ENCODE measurements at regions not wholly inside any gene's neighbourhood (a gene's known extent, or its start where the extent isn't known, plus 50 kb on each side); places are given as distances from the start of the nearest gene placed in this dataset.

GRCh38 chr2:48175254-48175653 is 139.2 kb upstream of the FOXN2 start (continued):
- TF ChIP-seq ZNF114 (CRISPR knock-in tag; IDR thresholded peaks at IDR 0.05) (no peak), POLR2AphosphoS5 (IDR thresholded peaks at IDR 0.05; ENCODE audit: low read depth) (no peak), NANOG (IDR thresholded peaks at IDR 0.05; ENCODE audit: borderline replicate concordance) (no peak)

GRCh38 chr2:48175656-48176055 is 138.8 kb upstream of the FOXN2 start:
- Histone ChIP-seq H3F3A (replicated peaks; ENCODE audit: low read depth) (no peaks in the 10 kb centered on the region), H3K36me3 (ENCODE audit: insufficient read depth) (no peaks in the 10 kb centered on the region), H4K20me1 (replicated peaks; ENCODE audit: insufficient read depth) (no peaks in the 10 kb centered on the region), H2AFZ (no peak overlapping the region), H3K9me2 (ENCODE audit: insufficient read depth) (peaks cover 8% of the 10 kb centered on the region), H3K27ac (ENCODE audit: low read depth) (no peak overlapping the region), H3K79me2 (replicated peaks; ENCODE audit: insufficient read depth) (no peaks in the 10 kb centered on the region), H3K4me2 (no peak overlapping the region), H3K27me3 (ENCODE audit: insufficient read depth) (no peaks in the 10 kb centered on the region), H3K4me3 (no peak overlapping the region), H3K4me1 (ENCODE audit: insufficient read depth) (no peaks in the 10 kb centered on the region)
- H3K36me3 Mint-ChIP-seq (ENCODE audit: low read depth), result no peaks in the 10 kb centered on the region
- no peaks in the 10 kb centered on the region for H3K27me3 Mint-ChIP-seq (ENCODE audit: insufficient read depth, low read depth, poor library complexity)
- no peak overlapping the region for H3K4me3 Mint-ChIP-seq
- ATAC-seq (no peak), DNase-seq (ENCODE audit: low spot score) (no peak)
- no peak for TF ChIP-seq NANOG (IDR thresholded peaks at IDR 0.05; ENCODE audit: borderline replicate concordance)
- TF ChIP-seq CREB1 (CRISPR knock-in tag; IDR thresholded peaks at IDR 0.05; ENCODE audit: low read depth), result no peak
- TF ChIP-seq JUNB (IDR thresholded peaks at IDR 0.05; ENCODE audit: unreplicated experiment), result no peak
- TF ChIP-seq POLR2AphosphoS5 (IDR thresholded peaks at IDR 0.05; ENCODE audit: low read depth), result no peak
- no peak for TF ChIP-seq EZH2phosphoT487 (IDR thresholded peaks at IDR 0.05; ENCODE audit: unreplicated experiment)
- TF ChIP-seq, protein P1, sequence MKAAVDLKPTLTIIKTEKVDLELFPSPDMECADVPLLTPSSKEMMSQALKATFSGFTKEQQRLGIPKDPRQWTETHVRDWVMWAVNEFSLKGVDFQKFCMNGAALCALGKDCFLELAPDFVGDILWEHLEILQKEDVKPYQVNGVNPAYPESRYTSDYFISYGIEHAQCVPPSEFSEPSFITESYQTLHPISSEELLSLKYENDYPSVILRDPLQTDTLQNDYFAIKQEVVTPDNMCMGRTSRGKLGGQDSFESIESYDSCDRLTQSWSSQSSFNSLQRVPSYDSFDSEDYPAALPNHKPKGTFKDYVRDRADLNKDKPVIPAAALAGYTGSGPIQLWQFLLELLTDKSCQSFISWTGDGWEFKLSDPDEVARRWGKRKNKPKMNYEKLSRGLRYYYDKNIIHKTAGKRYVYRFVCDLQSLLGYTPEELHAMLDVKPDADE (IDR thresholded peaks at IDR 0.05), result no peak
- TF ChIP-seq ZNF114 (CRISPR knock-in tag; IDR thresholded peaks at IDR 0.05), result no peak
- no peak for TF ChIP-seq EZH2 (IDR thresholded peaks at IDR 0.05; ENCODE audit: low read depth, unreplicated experiment)
- TF ChIP-seq, protein P2, sequence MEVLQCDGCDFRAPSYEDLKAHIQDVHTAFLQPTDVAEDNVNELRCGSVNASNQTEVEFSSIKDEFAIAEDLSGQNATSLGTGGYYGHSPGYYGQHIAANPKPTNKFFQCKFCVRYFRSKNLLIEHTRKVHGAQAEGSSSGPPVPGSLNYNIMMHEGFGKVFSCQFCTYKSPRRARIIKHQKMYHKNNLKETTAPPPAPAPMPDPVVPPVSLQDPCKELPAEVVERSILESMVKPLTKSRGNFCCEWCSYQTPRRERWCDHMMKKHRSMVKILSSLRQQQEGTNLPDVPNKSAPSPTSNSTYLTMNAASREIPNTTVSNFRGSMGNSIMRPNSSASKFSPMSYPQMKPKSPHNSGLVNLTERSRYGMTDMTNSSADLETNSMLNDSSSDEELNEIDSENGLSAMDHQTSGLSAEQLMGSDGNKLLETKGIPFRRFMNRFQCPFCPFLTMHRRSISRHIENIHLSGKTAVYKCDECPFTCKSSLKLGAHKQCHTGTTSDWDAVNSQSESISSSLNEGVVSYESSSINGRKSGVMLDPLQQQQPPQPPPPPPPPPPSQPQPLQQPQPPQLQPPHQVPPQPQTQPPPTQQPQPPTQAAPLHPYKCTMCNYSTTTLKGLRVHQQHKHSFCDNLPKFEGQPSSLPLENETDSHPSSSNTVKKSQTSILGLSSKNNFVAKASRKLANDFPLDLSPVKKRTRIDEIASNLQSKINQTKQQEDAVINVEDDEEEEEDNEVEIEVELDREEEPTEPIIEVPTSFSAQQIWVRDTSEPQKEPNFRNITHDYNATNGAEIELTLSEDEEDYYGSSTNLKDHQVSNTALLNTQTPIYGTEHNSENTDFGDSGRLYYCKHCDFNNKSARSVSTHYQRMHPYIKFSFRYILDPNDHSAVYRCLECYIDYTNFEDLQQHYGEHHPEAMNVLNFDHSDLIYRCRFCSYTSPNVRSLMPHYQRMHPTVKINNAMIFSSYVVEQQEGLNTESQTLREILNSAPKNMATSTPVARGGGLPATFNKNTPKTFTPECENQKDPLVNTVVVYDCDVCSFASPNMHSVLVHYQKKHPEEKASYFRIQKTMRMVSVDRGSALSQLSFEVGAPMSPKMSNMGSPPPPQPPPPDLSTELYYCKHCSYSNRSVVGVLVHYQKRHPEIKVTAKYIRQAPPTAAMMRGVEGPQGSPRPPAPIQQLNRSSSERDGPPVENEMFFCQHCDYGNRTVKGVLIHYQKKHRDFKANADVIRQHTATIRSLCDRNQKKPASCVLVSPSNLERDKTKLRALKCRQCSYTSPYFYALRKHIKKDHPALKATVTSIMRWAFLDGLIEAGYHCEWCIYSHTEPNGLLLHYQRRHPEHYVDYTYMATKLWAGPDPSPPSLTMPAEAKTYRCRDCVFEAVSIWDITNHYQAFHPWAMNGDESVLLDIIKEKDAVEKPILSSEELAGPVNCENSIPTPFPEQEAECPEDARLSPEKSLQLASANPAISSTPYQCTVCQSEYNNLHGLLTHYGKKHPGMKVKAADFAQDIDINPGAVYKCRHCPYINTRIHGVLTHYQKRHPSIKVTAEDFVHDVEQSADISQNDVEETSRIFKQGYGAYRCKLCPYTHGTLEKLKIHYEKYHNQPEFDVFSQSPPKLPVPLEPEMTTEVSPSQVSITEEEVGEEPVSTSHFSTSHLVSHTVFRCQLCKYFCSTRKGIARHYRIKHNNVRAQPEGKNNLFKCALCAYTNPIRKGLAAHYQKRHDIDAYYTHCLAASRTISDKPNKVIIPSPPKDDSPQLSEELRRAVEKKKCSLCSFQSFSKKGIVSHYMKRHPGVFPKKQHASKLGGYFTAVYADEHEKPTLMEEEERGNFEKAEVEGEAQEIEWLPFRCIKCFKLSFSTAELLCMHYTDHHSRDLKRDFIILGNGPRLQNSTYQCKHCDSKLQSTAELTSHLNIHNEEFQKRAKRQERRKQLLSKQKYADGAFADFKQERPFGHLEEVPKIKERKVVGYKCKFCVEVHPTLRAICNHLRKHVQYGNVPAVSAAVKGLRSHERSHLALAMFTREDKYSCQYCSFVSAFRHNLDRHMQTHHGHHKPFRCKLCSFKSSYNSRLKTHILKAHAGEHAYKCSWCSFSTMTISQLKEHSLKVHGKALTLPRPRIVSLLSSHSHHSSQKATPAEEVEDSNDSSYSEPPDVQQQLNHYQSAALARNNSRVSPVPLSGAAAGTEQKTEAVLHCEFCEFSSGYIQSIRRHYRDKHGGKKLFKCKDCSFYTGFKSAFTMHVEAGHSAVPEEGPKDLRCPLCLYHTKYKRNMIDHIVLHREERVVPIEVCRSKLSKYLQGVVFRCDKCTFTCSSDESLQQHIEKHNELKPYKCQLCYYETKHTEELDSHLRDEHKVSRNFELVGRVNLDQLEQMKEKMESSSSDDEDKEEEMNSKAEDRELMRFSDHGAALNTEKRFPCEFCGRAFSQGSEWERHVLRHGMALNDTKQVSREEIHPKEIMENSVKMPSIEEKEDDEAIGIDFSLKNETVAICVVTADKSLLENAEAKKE (CRISPR knock-in tag; IDR thresholded peaks at IDR 0.05), result no peak
- no peak for TF ChIP-seq ZNF331 (CRISPR knock-in tag; IDR thresholded peaks at IDR 0.05; ENCODE audit: low read depth)
- TF ChIP-seq, protein P3, sequence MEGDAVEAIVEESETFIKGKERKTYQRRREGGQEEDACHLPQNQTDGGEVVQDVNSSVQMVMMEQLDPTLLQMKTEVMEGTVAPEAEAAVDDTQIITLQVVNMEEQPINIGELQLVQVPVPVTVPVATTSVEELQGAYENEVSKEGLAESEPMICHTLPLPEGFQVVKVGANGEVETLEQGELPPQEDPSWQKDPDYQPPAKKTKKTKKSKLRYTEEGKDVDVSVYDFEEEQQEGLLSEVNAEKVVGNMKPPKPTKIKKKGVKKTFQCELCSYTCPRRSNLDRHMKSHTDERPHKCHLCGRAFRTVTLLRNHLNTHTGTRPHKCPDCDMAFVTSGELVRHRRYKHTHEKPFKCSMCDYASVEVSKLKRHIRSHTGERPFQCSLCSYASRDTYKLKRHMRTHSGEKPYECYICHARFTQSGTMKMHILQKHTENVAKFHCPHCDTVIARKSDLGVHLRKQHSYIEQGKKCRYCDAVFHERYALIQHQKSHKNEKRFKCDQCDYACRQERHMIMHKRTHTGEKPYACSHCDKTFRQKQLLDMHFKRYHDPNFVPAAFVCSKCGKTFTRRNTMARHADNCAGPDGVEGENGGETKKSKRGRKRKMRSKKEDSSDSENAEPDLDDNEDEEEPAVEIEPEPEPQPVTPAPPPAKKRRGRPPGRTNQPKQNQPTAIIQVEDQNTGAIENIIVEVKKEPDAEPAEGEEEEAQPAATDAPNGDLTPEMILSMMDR (conservative IDR thresholded peaks at IDR 0.05; ENCODE audit: low read depth in 2 of 2), result no peak
- TF ChIP-seq, protein P4, sequence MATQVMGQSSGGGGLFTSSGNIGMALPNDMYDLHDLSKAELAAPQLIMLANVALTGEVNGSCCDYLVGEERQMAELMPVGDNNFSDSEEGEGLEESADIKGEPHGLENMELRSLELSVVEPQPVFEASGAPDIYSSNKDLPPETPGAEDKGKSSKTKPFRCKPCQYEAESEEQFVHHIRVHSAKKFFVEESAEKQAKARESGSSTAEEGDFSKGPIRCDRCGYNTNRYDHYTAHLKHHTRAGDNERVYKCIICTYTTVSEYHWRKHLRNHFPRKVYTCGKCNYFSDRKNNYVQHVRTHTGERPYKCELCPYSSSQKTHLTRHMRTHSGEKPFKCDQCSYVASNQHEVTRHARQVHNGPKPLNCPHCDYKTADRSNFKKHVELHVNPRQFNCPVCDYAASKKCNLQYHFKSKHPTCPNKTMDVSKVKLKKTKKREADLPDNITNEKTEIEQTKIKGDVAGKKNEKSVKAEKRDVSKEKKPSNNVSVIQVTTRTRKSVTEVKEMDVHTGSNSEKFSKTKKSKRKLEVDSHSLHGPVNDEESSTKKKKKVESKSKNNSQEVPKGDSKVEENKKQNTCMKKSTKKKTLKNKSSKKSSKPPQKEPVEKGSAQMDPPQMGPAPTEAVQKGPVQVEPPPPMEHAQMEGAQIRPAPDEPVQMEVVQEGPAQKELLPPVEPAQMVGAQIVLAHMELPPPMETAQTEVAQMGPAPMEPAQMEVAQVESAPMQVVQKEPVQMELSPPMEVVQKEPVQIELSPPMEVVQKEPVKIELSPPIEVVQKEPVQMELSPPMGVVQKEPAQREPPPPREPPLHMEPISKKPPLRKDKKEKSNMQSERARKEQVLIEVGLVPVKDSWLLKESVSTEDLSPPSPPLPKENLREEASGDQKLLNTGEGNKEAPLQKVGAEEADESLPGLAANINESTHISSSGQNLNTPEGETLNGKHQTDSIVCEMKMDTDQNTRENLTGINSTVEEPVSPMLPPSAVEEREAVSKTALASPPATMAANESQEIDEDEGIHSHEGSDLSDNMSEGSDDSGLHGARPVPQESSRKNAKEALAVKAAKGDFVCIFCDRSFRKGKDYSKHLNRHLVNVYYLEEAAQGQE (IDR thresholded peaks at IDR 0.05; ENCODE audit: unreplicated experiment), result no peak
- no peak for TF ChIP-seq STAT1 (IDR thresholded peaks at IDR 0.05; ENCODE audit: unreplicated experiment)
- H3K4me1 Mint-ChIP-seq, result peaks cover 5% of the 10 kb centered on the region
- H3K9me3 Mint-ChIP-seq, result no peaks in the 10 kb centered on the region; the same call in 1 of the 3 replicates
- H3K27ac Mint-ChIP-seq, result no peak overlapping the region

Measured in GM23338 (cell line).